HG02938 (cell line): ENCODE measurements at regions not wholly inside any gene's neighbourhood (a gene's known extent, or its start where the extent isn't known, plus 50 kb on each side); places are given as distances from the start of the nearest gene placed in this dataset.

Experiments
- ATAC-seq: cut with Tn5 transposase; IDR thresholded peaks from one replicate; pipeline ENCODE4 v1.9.1; 2021; ENCODE audit warnings: mild to moderate bottlenecking, moderate library complexity; ENCODE audit not compliant: unreplicated experiment

- no peak for ATAC-seq
Measured at GRCh38 chr3:193897731-193898180, 238.2 kb upstream of the HES1 start.

- no peak for ATAC-seq
Measured at GRCh38 chr3:193899001-193899400, 236.9 kb upstream of the HES1 start.

GRCh38 chr3:193901007-193901406, 234.9 kb upstream of the HES1 start:
- ATAC-seq = no peak

GRCh38 chr3:193902607-193903511, 233.1 kb upstream of the HES1 start:
- no peak for ATAC-seq

GRCh38 chr3:193903512-193903817, 232.5 kb upstream of the HES1 start:
- ATAC-seq = no peak

- ATAC-seq = no peak
Measured at GRCh38 chr3:193903966-193904365, 232.0 kb upstream of the HES1 start.

GRCh38 chr3:193905541-193906396, 230.2 kb upstream of the HES1 start:
- no peak for ATAC-seq

GRCh38 chr3:193906849-193907410, 229.0 kb upstream of the HES1 start:
- ATAC-seq = no peak

- no peak for ATAC-seq
Measured at GRCh38 chr3:193908181-193908744, 227.7 kb upstream of the HES1 start.

- no peak for ATAC-seq
Measured at GRCh38 chr3:193909387-193909786, 226.6 kb upstream of the HES1 start.

GRCh38 chr3:193910310-193910709, 225.6 kb upstream of the HES1 start:
- no peak for ATAC-seq

GRCh38 chr3:193910886-193911738, 224.8 kb upstream of the HES1 start:
- no peak for ATAC-seq

- no peak for ATAC-seq
Measured at GRCh38 chr3:193911784-193912340, 224.1 kb upstream of the HES1 start.

GRCh38 chr3:193912621-193913178, 223.2 kb upstream of the HES1 start:
- ATAC-seq = no peak

GRCh38 chr3:193914602-193915001, 221.3 kb upstream of the HES1 start:
- no peak for ATAC-seq

GRCh38 chr3:193915099-193915498, 220.8 kb upstream of the HES1 start:
- no peak for ATAC-seq

GRCh38 chr3:193915613-193916012, 220.3 kb upstream of the HES1 start:
- ATAC-seq = no peak

GRCh38 chr3:193917158-193917557, 218.8 kb upstream of the HES1 start:
- no peak for ATAC-seq

GRCh38 chr3:193921465-193921864, 214.5 kb upstream of the HES1 start:
- ATAC-seq = no peak
